K562 (cell line): ENCODE measurements at regions not wholly inside any gene's neighbourhood (a gene's known extent, or its start where the extent isn't known, plus 50 kb on each side); places are given as distances from the start of the nearest gene placed in this dataset.

Experiments used
- CHD2 ChIP-seq: IDR thresholded peaks from 2 replicates; pipeline ENCODE4 v1.6.1; 2011; ENCODE audit warnings: low read depth, low read length
- DIDO1 ChIP-seq: fragments of 450-650 bp; IDR thresholded peaks from 2 replicates; pipeline ENCODE4 v1.6.1; 2016; ENCODE audit warnings: low read depth, missing biosample characterization, missing genetic modification characterization
- NR3C1 ChIP-seq: sonication (generic); formaldehyde crosslinking; IDR thresholded peaks from 2 replicates; pipeline ENCODE4 v1.8.1; 2022; ENCODE audit warnings: missing genetic modification reagents
- POLR2AphosphoS5 ChIP-seq: IDR thresholded peaks from 2 replicates; pipeline ENCODE4 v1.6.1; 2011; ENCODE audit warnings: mild to moderate bottlenecking, low read depth, low read length, moderate library complexity; ENCODE audit not compliant: control insufficient read depth, insufficient read depth
- RCOR1 ChIP-seq, 2 experiments: IDR thresholded peaks; 2 replicates each; pipeline ENCODE4 v1.6.1; 2012; ENCODE audit warnings: low read depth in 2 of 2, low read length in 2 of 2, borderline replicate concordance in 1 of 2, improper control_type of control experiment in 1 of 2
- USF2 ChIP-seq: sonication (generic); formaldehyde crosslinking; IDR thresholded peaks from 2 replicates; pipeline ENCODE4 v1.5.0; 2020; ENCODE audit warnings: missing genetic modification reagents

- TF ChIP-seq USF2 (no peak), CHD2 (no peak), DIDO1 (no peak), NR3C1 (CRISPR knock-in tag) (no peak), POLR2AphosphoS5 (no peak), RCOR1 (IDR thresholded peaks at IDR 0.05; ENCODE audit: borderline replicate concordance in 1 of 2, low read depth in 2 of 2, low read length in 2 of 2) (no peak)
Observed at GRCh38 chr12:13451776-13452175, 255.2 kb downstream of the EMP1 start.
